PC-3 (cell line): ENCODE measurements at regions not wholly inside any gene's neighbourhood (a gene's known extent, or its start where the extent isn't known, plus 50 kb on each side); places are given as distances from the start of the nearest gene placed in this dataset.
"Not testable (repeated sequence)": the region's sequence is repeated elsewhere in the genome, so short reads cannot be mapped to it uniquely, and the experiment has no call there.

Experiments
- ATAC-seq: fragments of 200-7000 bp; cut with Tn5 transposase; 2 replicates; pipeline ENCODE4 v1.9.1; 2020; ENCODE audit warnings: mild to moderate bottlenecking, moderate library complexity
- BruUV-seq: library from RNA; stranded (reverse); fragments of 400-500 nt; replicated peaks from 2 replicates; lab custom pipeline; 2021; lab: Mats Ljungman, UMichigan
- CTCF ChIA-PET: fragments of 300-600 bp; sonication (Branson Sonifier 250); formaldehyde crosslinking; loops from one replicate; lab custom pipeline; 2022; ENCODE audit warnings: antibody characterized with exemption; lab: Charles Lee
- POLR2A ChIA-PET: fragments of 300-600 bp; sonication (Branson Sonifier 250); formaldehyde crosslinking; loops from one replicate; lab custom pipeline; 2022; ENCODE audit warnings: antibody characterized with exemption; ENCODE audit not compliant: unreplicated experiment; lab: Charles Lee
- DNase-seq: peaks from one replicate; pipeline ENCODE4 v3.0.0-alpha.2; 2015
- H2AFZ ChIP-seq: fragments of 300-600 bp; sonication (generic); 2 replicates; pipeline ENCODE4 v1.6.0; 2016; ENCODE audit warnings: antibody characterized with exemption, low read length
- H3F3A ChIP-seq: fragments of 300-600 bp; sonication (generic); one replicate; pipeline ENCODE4 v1.6.0; 2017; ENCODE audit warnings: antibody characterized with exemption, low read length, control low read depth, mild to moderate bottlenecking; ENCODE audit not compliant: unreplicated experiment
- H3K27ac ChIP-seq: fragments of 300-600 bp; sonication (generic); 2 replicates; pipeline ENCODE4 v1.5.1; 2016; ENCODE audit warnings: mild to moderate bottlenecking, low read length
- H3K27me3 ChIP-seq: fragments of 300-600 bp; sonication (generic); 2 replicates; pipeline ENCODE4 v1.6.1; 2016; ENCODE audit warnings: low read length, mixed read lengths
- H3K36me3 ChIP-seq: fragments of 300-600 bp; sonication (generic); 2 replicates; pipeline ENCODE4 v1.6.1; 2016; ENCODE audit warnings: low read depth, mixed run types, low read length, mixed read lengths
- H3K4me1 ChIP-seq: fragments of 300-600 bp; sonication (generic); 2 replicates; pipeline ENCODE4 v1.5.1; 2016; ENCODE audit warnings: low read length; ENCODE audit not compliant: insufficient read depth
- H3K4me2 ChIP-seq: fragments of 300-600 bp; sonication (generic); 2 replicates; pipeline ENCODE4 v1.6.0; 2016; ENCODE audit warnings: low read length
- H3K4me3 ChIP-seq: fragments of 300-600 bp; sonication (generic); 2 replicates; pipeline ENCODE4 v1.5.1; 2016; ENCODE audit warnings: mild to moderate bottlenecking, low read length, mixed read lengths
- H3K79me2 ChIP-seq: fragments of 300-600 bp; sonication (generic); 2 replicates; pipeline ENCODE4 v1.6.1; 2017; ENCODE audit warnings: low read length, mixed read lengths
- H3K9ac ChIP-seq: fragments of 300-600 bp; sonication (generic); 2 replicates; pipeline ENCODE4 v1.6.0; 2016; ENCODE audit warnings: mild to moderate bottlenecking, low read length
- H3K9me2 ChIP-seq: fragments of 300-600 bp; sonication (generic); replicated peaks from 2 replicates; pipeline ENCODE4 v1.6.1; 2016; ENCODE audit warnings: mixed run types, low read length, mixed read lengths
- H3K9me3 ChIP-seq: fragments of 300-600 bp; sonication (generic); 2 replicates; pipeline ENCODE4 v1.6.1; 2016; ENCODE audit warnings: low read length, mixed read lengths
- H4K20me1 ChIP-seq: fragments of 300-600 bp; sonication (generic); 2 replicates; pipeline ENCODE4 v1.6.1; 2016; ENCODE audit warnings: low read length, mixed read lengths
- CTCF ChIP-seq: fragments of 300-600 bp; sonication (generic); conservative IDR thresholded peaks from 2 replicates; pipeline ENCODE4 v1.5.1; 2017; ENCODE audit warnings: antibody characterized with exemption, low read depth, mild to moderate bottlenecking, low read length
- EZH2 ChIP-seq: fragments of 300-600 bp; sonication (generic); IDR thresholded peaks from one replicate; pipeline ENCODE4 v1.6.1; 2017; ENCODE audit warnings: antibody characterized with exemption, mild to moderate bottlenecking, low read length; ENCODE audit not compliant: unreplicated experiment
- EZH2phosphoT487 ChIP-seq: fragments of 300-600 bp; sonication (generic); IDR thresholded peaks from 2 replicates; pipeline ENCODE4 v1.6.1; 2018; ENCODE audit warnings: mild to moderate bottlenecking, antibody characterized with exemption, low read length, borderline replicate concordance
- intact Hi-C: fragments of 100-400 bp; cut with micrococcal nuclease; formaldehyde crosslinking; loops from 2 replicates; pipeline ENCODE4 v1.9.0; 2023

GRCh38 chr10:44749151-44749550, 162.0 kb upstream of the TMEM72 start:
- intact Hi-C loops = no loop called here
- ATAC-seq = no peak
- Histone ChIP-seq H3K4me3 (no peak overlapping the region), H3K4me1 (peaks cover 26% of the 10 kb centered on the region), H3K27ac (no peak overlapping the region), H3K27me3 (no peaks in the 10 kb centered on the region), H3K9me2 (no peaks in the 10 kb centered on the region), H3K9me3 (no peaks in the 10 kb centered on the region), H3K9ac (no peak overlapping the region), H4K20me1 (no peaks in the 10 kb centered on the region), H3K4me2 (no peak overlapping the region), H3K79me2 (no peaks in the 10 kb centered on the region), H3F3A (no peaks in the 10 kb centered on the region), H3K36me3 (no peaks in the 10 kb centered on the region), H2AFZ (no peak overlapping the region)
- DNase-seq = no peak
- no peak for TF ChIP-seq EZH2phosphoT487
- TF ChIP-seq EZH2 = no peak
- no peak for TF ChIP-seq CTCF
- CTCF ChIA-PET = no interaction called here
- no TSS peak for BruUV-seq
- POLR2A ChIA-PET = no interaction called here

- Histone ChIP-seq H3K4me1 (peaks cover 38% of the 10 kb centered on the region), H3K9ac (peak overlapping the region; percentile 35; the same call in 1 of the 2 replicates)
Measured at GRCh38 chr10:44752451-44753441, 158.4 kb upstream of the TMEM72 start.

GRCh38 chr10:44754355-44754754, 156.8 kb upstream of the TMEM72 start:
- H3K27ac ChIP-seq, ATAC-seq, H3K9me3 ChIP-seq, H3F3A ChIP-seq, H3K9ac ChIP-seq, DNase-seq, H3K4me2 ChIP-seq, H4K20me1 ChIP-seq, H3K27me3 ChIP-seq, H3K36me3 ChIP-seq, BruUV-seq, H2AFZ ChIP-seq, H3K4me3 ChIP-seq, H3K79me2 ChIP-seq, H3K9me2 ChIP-seq, POLR2A ChIA-PET, CTCF ChIA-PET: not testable (repeated sequence)
- intact Hi-C loops = loop anchor here (10.0 kb wide), 1 partner anchor 80 kb away; no protein-coding TSS in a partner anchor
- peaks cover 38% of the 10 kb centered on the region for H3K4me1 ChIP-seq

More at GRCh38 chr10:44752451-44753441, 158.4 kb upstream of the TMEM72 start:
- DNase-seq (peak; percentile 98), ATAC-seq (peak; percentile 82)
- peak overlapping the region; percentile 50 for H3K4me2 ChIP-seq
- POLR2A ChIA-PET = no interaction called here
- no peaks in the 10 kb centered on the region for H3K36me3 ChIP-seq
- TF ChIP-seq EZH2phosphoT487 = no peak
- no peak for TF ChIP-seq CTCF
- H3F3A ChIP-seq = no peaks in the 10 kb centered on the region
- H3K79me2 ChIP-seq = no peaks in the 10 kb centered on the region
- intact Hi-C loops = loop anchor here (10.0 kb wide), 1 partner anchor 82 kb away; no protein-coding TSS in a partner anchor
- BruUV-seq = no TSS peak
- H3K27me3 ChIP-seq = no peaks in the 10 kb centered on the region
- H4K20me1 ChIP-seq = no peaks in the 10 kb centered on the region
- H3K9me2 ChIP-seq = no peaks in the 10 kb centered on the region
- H3K4me3 ChIP-seq = peak overlapping the region; percentile 8; the same call in 1 of the 2 replicates
- CTCF ChIA-PET = no interaction called here
- H3K27ac ChIP-seq = peak overlapping the region; percentile 85
- no peak overlapping the region for H2AFZ ChIP-seq
- H3K9me3 ChIP-seq = no peaks in the 10 kb centered on the region
